BLaER1 (cell line): ENCODE measurements at regions not wholly inside any gene's neighbourhood (a gene's known extent, or its start where the extent isn't known, plus 50 kb on each side); places are given as distances from the start of the nearest gene placed in this dataset.
A peak's percentile ranks its signal among the peaks of the same experiment; 100 is the strongest.

Experiments used
- H3K27ac ChIP-seq: shearing (Covaris generic); formaldehyde crosslinking; 2 replicates; pipeline ENCODE4 v1.8.1; 2022
- H3K27me3 ChIP-seq: shearing (Covaris generic); formaldehyde crosslinking; 2 replicates; pipeline ENCODE4 v1.8.1; 2022
- H3K36me3 ChIP-seq: shearing (Covaris generic); formaldehyde crosslinking; 2 replicates; pipeline ENCODE4 v1.8.1; 2022
- H3K4me1 ChIP-seq: shearing (Covaris generic); formaldehyde crosslinking; 2 replicates; pipeline ENCODE4 v1.8.1; 2022
- H3K4me2 ChIP-seq: shearing (Covaris generic); formaldehyde crosslinking; 2 replicates; pipeline ENCODE4 v1.8.1; 2022
- H3K4me3 ChIP-seq: shearing (Covaris generic); formaldehyde crosslinking; 2 replicates; pipeline ENCODE4 v1.8.1; 2022
- H3K9ac ChIP-seq: shearing (Covaris generic); formaldehyde crosslinking; 2 replicates; pipeline ENCODE4 v1.8.1; 2022
- H3K9me3 ChIP-seq: shearing (Covaris generic); formaldehyde crosslinking; 2 replicates; pipeline ENCODE4 v1.8.1; 2022
- H4K20me1 ChIP-seq: shearing (Covaris generic); formaldehyde crosslinking; 2 replicates; pipeline ENCODE4 v1.8.1; 2022
- Cebpa-rat ChIP-seq: shearing (Covaris generic); IDR thresholded peaks from 2 replicates; pipeline ENCODE4 v1.8.1; 2022

DNA sequence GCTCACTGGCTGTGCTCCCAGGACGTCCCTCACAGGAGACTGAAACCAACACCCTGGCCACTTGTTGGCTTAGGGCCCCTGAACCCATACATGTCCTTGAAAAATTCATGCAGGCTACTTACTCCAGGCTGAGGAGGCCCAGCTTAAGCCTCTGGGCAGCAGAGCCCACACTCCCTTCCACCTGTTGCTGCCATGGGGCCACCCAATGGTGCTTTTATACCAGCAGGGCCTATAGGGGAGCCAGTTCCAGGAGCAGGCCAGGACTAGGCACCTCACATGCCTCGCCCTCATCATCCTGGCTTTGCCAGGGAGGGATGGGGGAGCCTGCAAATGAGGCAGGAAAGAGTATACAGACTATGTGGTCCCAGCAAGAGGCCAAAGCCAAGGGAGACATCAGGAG, 181.7 kb upstream of the NECTIN1 start:
- Histone ChIP-seq H4K20me1 (no peaks in the 10 kb centered on the region), H3K4me2 (no peak overlapping the region), H3K27me3 (no peaks in the 10 kb centered on the region), H3K4me1 (peaks cover 49% of the 10 kb centered on the region), H3K36me3 (no peaks in the 10 kb centered on the region), H3K4me3 (no peak overlapping the region), H3K9ac (no peak overlapping the region), H3K27ac (no peak overlapping the region), H3K9me3 (peaks cover 14% of the 10 kb centered on the region)
- TF ChIP-seq Cebpa-rat, result no peak

DNA sequence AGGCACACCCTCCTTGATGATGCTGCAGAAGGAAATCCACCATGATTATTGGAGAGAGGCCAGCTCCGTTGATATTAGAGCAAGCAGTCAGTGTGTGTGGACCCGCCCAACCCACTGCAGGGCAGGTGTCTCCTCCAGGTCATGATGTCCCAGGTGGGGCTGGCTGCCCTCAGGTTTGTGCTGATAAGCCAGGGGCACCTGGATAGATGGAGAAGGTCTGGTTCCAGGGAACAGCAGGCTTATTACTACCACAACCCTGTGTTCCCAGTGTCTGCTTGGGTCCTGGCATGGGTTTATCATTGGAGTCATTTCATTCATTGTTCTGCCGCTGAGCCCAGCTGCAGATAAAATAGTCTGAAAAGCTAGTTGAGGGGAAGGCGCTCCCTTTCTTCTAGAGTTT, 181.1 kb upstream of the NECTIN1 start:
- no peak overlapping the region for H3K9ac ChIP-seq
- H3K4me3 ChIP-seq, result no peak overlapping the region
- H3K27me3 ChIP-seq, result no peaks in the 10 kb centered on the region
- no peaks in the 10 kb centered on the region for H4K20me1 ChIP-seq
- H3K9me3 ChIP-seq, result peaks cover 9% of the 10 kb centered on the region
- no peak for TF ChIP-seq Cebpa-rat
- H3K27ac ChIP-seq, result no peak overlapping the region
- peaks cover 49% of the 10 kb centered on the region for H3K4me1 ChIP-seq
- no peaks in the 10 kb centered on the region for H3K36me3 ChIP-seq
- no peak overlapping the region for H3K4me2 ChIP-seq

DNA sequence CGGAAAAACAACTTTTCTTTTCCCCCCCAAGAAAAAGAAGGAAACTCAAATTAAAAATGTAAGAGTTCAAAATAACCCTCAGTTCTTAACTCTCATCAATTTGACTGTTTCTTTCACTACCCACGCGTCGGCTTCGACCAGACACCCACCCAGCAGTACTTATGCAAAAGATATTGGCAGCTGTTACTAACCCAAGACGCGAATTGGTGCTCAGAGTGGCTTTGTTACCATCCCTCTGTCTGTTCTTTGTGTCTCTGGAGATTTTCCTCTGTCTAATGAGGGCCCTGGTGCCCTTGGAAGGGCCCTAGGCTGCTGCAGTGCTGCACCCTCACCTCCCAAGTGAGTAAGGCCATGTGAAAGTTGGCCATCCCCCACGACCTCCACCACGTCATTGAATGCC, 180.5 kb upstream of the NECTIN1 start:
- no peak for TF ChIP-seq Cebpa-rat
- Histone ChIP-seq H3K4me1 (peaks cover 49% of the 10 kb centered on the region), H3K4me3 (no peak overlapping the region), H3K27ac (no peak overlapping the region), H3K9me3 (peaks cover 3% of the 10 kb centered on the region; the same call in 1 of the 2 replicates), H3K4me2 (peak overlapping the region; percentile 86), H3K36me3 (no peaks in the 10 kb centered on the region), H3K9ac (no peak overlapping the region), H4K20me1 (no peaks in the 10 kb centered on the region), H3K27me3 (no peaks in the 10 kb centered on the region)

DNA sequence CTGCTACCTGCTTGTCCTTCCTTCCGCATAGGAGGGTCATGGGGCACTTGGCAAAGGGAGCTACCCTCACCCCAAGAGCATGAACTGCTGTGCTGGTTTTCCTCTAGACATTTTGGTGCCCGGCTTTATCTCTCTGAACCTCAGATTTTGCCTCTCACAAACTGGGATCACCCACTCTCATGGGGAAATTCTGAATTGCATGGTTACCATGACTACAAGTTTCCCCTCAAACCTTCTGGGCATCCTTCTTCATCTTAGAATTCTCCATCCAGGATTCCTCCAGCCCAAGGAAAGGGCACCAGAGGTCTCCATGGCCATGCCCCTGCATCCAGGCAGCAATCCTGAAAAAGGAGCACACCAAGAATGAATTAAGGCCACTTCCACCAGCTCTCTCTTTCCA, 180.1 kb upstream of the NECTIN1 start:
- no peaks in the 10 kb centered on the region for H3K27me3 ChIP-seq
- no peaks in the 10 kb centered on the region for H3K9me3 ChIP-seq
- peak overlapping the region; percentile 48; the same call in 1 of the 2 replicates for H3K27ac ChIP-seq
- H3K4me1 ChIP-seq, result peaks cover 49% of the 10 kb centered on the region
- no peaks in the 10 kb centered on the region for H4K20me1 ChIP-seq
- H3K4me2 ChIP-seq, result peak overlapping the region; percentile 86
- no peak overlapping the region for H3K9ac ChIP-seq
- TF ChIP-seq Cebpa-rat, result no peak
- H3K36me3 ChIP-seq, result no peaks in the 10 kb centered on the region
- no peak overlapping the region for H3K4me3 ChIP-seq

DNA sequence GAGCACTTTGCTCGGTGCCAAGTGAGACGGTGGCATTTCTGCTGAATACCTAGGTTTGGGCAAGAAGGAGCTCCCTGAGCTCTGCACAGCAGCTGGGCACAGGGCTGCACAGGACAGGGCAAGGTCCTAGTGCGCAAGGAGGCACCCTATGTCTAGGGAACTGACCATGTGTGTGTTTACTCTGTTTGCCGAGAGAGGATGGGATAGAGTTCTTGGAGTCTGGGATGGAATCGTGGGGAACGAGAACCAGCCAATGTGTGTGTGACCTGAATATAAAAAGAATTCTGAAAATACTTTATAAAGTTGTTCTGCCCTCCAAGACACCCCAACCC, 179.5 kb upstream of the NECTIN1 start:
- no peaks in the 10 kb centered on the region for H4K20me1 ChIP-seq
- peaks cover 50% of the 10 kb centered on the region for H3K4me1 ChIP-seq
- no peak overlapping the region for H3K4me3 ChIP-seq
- no peaks in the 10 kb centered on the region for H3K9me3 ChIP-seq
- peak overlapping the region; percentile 56; the same call in 1 of the 2 replicates for H3K9ac ChIP-seq
- H3K27me3 ChIP-seq, result no peaks in the 10 kb centered on the region
- peak overlapping the region; percentile 86 for H3K4me2 ChIP-seq
- peak overlapping the region; percentile 48; the same call in 1 of the 2 replicates for H3K27ac ChIP-seq
- no peaks in the 10 kb centered on the region for H3K36me3 ChIP-seq
- no peak for TF ChIP-seq Cebpa-rat

DNA sequence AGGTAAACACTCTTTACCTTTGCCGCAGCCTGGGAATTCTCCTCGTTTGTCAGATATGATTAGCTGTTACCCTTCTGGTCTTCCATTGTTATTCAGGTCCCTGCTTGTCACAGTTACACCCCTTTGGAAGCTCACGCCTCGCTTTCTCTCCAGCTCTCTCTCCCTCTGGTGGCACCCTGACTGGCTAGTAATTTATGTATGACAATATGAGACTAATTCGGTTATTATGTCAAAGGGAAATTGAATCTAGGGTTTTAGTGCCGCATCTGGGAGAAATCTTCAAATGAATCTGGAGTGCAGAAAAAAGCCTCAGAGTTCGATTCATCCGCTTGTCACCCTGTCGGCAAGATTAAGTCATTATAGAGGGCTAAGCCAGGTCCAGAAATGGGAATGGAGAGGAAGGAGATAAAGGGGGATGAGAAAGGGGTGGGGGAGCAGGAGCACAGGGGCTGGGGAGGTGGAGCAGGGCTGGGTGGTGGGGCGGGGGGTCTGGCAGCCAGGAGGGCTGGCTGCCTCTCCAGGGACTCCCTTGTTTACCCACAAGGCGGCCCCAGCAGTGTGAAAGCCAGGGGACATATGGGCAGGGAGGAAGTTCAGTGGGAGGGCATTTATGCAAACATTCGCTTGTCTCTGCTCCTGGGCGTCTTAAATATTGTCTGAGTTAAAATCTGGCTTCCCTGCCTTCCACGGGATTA, 179.0 kb upstream of the NECTIN1 start:
- no peak overlapping the region for H3K4me3 ChIP-seq
- H3K36me3 ChIP-seq, result no peaks in the 10 kb centered on the region
- H4K20me1 ChIP-seq, result no peaks in the 10 kb centered on the region
- peak overlapping the region; percentile 48; the same call in 1 of the 2 replicates for H3K27ac ChIP-seq
- no peaks in the 10 kb centered on the region for H3K27me3 ChIP-seq
- peaks cover 55% of the 10 kb centered on the region for H3K4me1 ChIP-seq
- H3K9me3 ChIP-seq, result no peaks in the 10 kb centered on the region
- H3K4me2 ChIP-seq, result peak overlapping the region; percentile 86
- H3K9ac ChIP-seq, result peak overlapping the region; percentile 56; the same call in 1 of the 2 replicates
- TF ChIP-seq Cebpa-rat, result no peak

DNA sequence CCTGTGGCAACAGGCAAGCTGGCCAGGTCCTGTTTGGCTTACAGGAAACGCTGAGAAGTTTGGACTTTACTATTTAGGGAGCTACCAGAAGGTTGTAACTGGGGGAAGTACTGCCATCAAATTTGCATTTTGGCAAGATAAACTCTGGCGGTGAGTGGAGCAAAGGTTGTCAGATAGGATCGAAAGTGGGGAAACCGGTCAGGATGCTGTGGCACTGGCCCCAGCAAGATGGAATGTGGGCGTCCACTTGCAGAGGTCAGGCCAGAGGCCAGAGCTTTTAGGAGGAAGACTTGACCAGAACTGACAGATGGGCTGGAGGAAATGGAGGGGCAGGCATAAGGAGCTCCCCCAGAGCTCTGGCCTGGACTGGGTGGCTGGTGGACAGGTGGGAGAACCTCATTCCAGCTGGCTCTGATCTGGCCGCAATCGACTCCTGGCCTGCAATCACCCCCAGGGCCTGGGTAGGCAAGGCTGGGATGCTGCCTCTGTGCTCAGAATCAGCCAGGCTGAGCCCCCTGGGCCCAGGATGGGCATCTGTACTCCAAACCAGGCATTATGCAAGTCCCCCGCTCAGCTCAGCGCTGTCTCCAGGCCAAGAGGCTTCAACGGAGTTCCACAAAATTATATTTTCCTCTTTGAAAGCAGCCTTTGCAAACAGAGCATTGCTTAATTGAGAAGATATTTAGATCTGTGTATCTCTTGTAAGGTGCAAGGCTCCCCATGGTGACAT, 178.3 kb upstream of the NECTIN1 start:
- Histone ChIP-seq H3K36me3 (no peaks in the 10 kb centered on the region), H3K9ac (no peak overlapping the region), H3K4me3 (no peak overlapping the region), H3K27me3 (no peaks in the 10 kb centered on the region), H3K9me3 (no peaks in the 10 kb centered on the region), H3K27ac (no peak overlapping the region), H4K20me1 (no peaks in the 10 kb centered on the region), H3K4me2 (peak overlapping the region; percentile 86), H3K4me1 (peaks cover 59% of the 10 kb centered on the region)
- TF ChIP-seq Cebpa-rat, result no peak

DNA sequence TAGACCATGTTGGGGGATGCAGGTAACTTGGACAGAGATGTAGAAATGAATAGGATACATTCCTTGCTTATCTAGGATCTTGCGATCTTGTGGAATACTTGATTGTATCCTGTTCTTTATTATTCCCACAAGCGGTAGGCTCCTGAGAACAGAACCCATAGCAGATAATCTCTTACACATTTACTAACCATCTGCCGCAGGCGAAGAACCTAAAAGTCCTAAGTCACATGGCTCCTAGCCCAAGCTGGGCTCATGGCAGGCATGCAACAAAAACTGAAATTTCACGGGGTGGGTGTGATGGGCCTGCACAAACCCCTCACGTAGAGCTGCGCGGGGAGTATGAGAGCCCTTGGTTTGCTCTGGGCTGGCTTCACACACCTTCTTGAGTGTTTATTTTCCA, 177.4 kb upstream of the NECTIN1 start:
- no peak for TF ChIP-seq Cebpa-rat
- Histone ChIP-seq H3K27ac (no peak overlapping the region), H3K9ac (no peak overlapping the region), H3K4me2 (no peak overlapping the region), H3K27me3 (no peaks in the 10 kb centered on the region), H3K4me3 (no peak overlapping the region), H3K9me3 (no peaks in the 10 kb centered on the region), H4K20me1 (no peaks in the 10 kb centered on the region), H3K4me1 (peaks cover 53% of the 10 kb centered on the region), H3K36me3 (no peaks in the 10 kb centered on the region)

DNA sequence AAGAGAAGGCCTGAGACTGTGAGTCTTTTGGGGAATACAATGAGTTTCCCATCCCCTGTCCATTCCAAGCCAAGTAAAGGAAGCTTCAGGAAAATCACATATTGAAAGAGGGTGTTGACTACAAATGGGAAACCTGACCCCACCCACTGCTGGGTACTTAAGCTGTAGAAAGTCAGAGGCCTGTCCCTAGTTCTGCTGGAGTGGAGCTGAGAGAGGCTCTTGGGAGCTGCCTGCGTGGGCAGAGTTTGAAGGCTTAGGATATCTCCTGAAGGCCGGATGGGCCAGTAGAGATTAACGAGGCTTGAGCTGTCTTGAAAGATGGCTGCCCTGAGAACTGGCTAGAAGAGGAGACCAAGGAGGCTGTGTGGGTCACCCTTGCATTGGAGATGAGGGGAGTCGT, 176.2 kb upstream of the NECTIN1 start:
- no peak for TF ChIP-seq Cebpa-rat
- Histone ChIP-seq H3K4me2 (no peak overlapping the region), H3K36me3 (no peaks in the 10 kb centered on the region), H3K27ac (no peak overlapping the region), H3K9ac (no peak overlapping the region), H4K20me1 (no peaks in the 10 kb centered on the region), H3K9me3 (no peaks in the 10 kb centered on the region), H3K4me1 (peaks cover 48% of the 10 kb centered on the region), H3K27me3 (no peaks in the 10 kb centered on the region), H3K4me3 (no peak overlapping the region)

DNA sequence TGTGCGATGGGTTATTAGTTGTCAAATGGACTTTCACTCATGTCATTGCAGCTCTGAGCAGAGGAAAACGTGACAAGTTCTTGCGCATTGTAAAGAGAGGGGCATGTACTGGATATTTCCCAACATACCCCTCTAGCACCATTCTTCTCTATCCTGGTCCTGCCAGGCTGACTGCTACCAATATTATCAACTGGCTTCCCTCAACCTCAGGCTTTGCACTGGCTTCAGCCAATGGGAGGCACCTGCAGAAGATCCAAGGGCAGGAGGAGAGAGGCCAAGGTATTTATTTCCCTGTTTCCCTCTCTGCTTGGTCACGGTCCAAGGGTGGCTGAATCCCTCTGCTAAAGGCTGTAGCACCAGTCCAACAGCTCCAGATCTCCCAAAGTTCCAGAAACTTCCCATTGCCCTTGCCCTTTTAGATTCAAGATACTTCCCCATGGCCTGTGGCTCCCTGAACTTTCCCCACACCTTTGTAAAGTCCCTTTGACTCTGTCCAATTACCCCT, 175.6 kb upstream of the NECTIN1 start:
- Histone ChIP-seq H3K4me2 (no peak overlapping the region), H3K4me3 (no peak overlapping the region), H4K20me1 (no peaks in the 10 kb centered on the region), H3K9me3 (no peaks in the 10 kb centered on the region), H3K9ac (no peak overlapping the region), H3K36me3 (no peaks in the 10 kb centered on the region), H3K27me3 (no peaks in the 10 kb centered on the region), H3K27ac (no peak overlapping the region), H3K4me1 (peaks cover 42% of the 10 kb centered on the region)
- TF ChIP-seq Cebpa-rat, result no peak
